HEK293 (cell line): ENCODE measurements at regions not wholly inside any gene's neighbourhood (a gene's known extent, or its start where the extent isn't known, plus 50 kb on each side); places are given as distances from the start of the nearest gene placed in this dataset.

Experiments
- CTCF ChIA-PET: fragments of 350-600 bp; formaldehyde crosslinking; extraction: SDS; loops from one replicate; lab custom pipeline; 2021; ENCODE audit warnings: antibody characterized with exemption; lab: Yijun Ruan, JAX
- POLR2A ChIA-PET: fragments of 300-600 bp; formaldehyde crosslinking; extraction: SDS; loops from one replicate; lab custom pipeline; 2020; ENCODE audit warnings: antibody characterized with exemption, inconsistent platforms; lab: Yijun Ruan, JAX
- H3K27ac ChIP-seq: fragments of 200-500 bp; sonication (Bioruptor generic); 2 replicates; pipeline ENCODE4 v1.5.1; 2014; ENCODE audit warnings: low read depth, low read length, control low read depth, inconsistent platforms; ENCODE audit errors: extremely low read depth
- H3K36me3 ChIP-seq, 2 experiments: fragments of 200-500 bp in 1 of 2; sonication (Bioruptor generic) in 1 of 2; 1 replicate in 1 of 2; 2 replicates in 1 of 2; pipeline ENCODE4 v1.5.1; 2014 to 2017; ENCODE audit warnings: inconsistent platforms in 2 of 2, low read length in 2 of 2; ENCODE audit not compliant: control insufficient read depth in 2 of 2, insufficient read depth in 1 of 2
- H3K4me1 ChIP-seq: fragments of 200-500 bp; sonication (Bioruptor generic); 2 replicates; pipeline ENCODE4 v1.5.1; 2014; ENCODE audit warnings: mild to moderate bottlenecking, low read length, inconsistent platforms; ENCODE audit not compliant: control insufficient read depth, insufficient read depth
- H3K4me3 ChIP-seq: 2 replicates; pipeline ENCODE4 v1.5.1; 2011; ENCODE audit warnings: low read depth, mild to moderate bottlenecking, control low read depth, low read length, moderate library complexity
- H3K9me3 ChIP-seq: fragments of 200-500 bp; sonication (Bioruptor generic); 2 replicates; pipeline ENCODE4 v1.5.1; 2014; ENCODE audit warnings: low read depth, low read length, inconsistent platforms; ENCODE audit not compliant: control insufficient read depth, insufficient read depth
- BCL11B ChIP-seq: fragments of 450-650 bp; formaldehyde crosslinking; IDR thresholded peaks from 2 replicates; pipeline ENCODE4 v1.5.1; 2016; ENCODE audit warnings: low read depth, missing biosample characterization, missing genetic modification characterization
- EGR2 ChIP-seq: fragments of 450-650 bp; formaldehyde crosslinking; IDR thresholded peaks from 2 replicates; pipeline ENCODE4 v1.5.1; 2016; ENCODE audit warnings: low read depth, missing biosample characterization, missing genetic modification characterization
- SP2 ChIP-seq: fragments of 450-650 bp; formaldehyde crosslinking; IDR thresholded peaks from 2 replicates; pipeline ENCODE4 v1.5.1; 2016; ENCODE audit warnings: missing biosample characterization, missing genetic modification characterization
- SP3 ChIP-seq: fragments of 450-650 bp; formaldehyde crosslinking; IDR thresholded peaks from 2 replicates; pipeline ENCODE4 v1.5.1; 2016; ENCODE audit warnings: missing biosample characterization, missing genetic modification characterization
- TCF7L2 ChIP-seq: IDR thresholded peaks from 2 replicates; pipeline ENCODE4 v1.6.1; 2011; ENCODE audit warnings: low read depth, mild to moderate bottlenecking, inconsistent platforms, low read length, moderate library complexity, borderline replicate concordance
- ZFHX2 ChIP-seq: fragments of 450-650 bp; formaldehyde crosslinking; conservative IDR thresholded peaks from 2 replicates; pipeline ENCODE4 v1.5.1; 2016; ENCODE audit warnings: missing biosample characterization, missing genetic modification characterization
- ZNF10 ChIP-seq: fragments of 450-650 bp; formaldehyde crosslinking; IDR thresholded peaks from 2 replicates; pipeline ENCODE4 v1.5.1; 2017; ENCODE audit warnings: missing biosample characterization, missing genetic modification characterization
- ZNF133 ChIP-seq: fragments of 450-650 bp; formaldehyde crosslinking; IDR thresholded peaks from 2 replicates; pipeline ENCODE4 v1.5.1; 2016; ENCODE audit warnings: missing biosample characterization, missing genetic modification characterization
- ZNF16 ChIP-seq: fragments of 450-650 bp; formaldehyde crosslinking; IDR thresholded peaks from 2 replicates; pipeline ENCODE4 v1.5.1; 2016; ENCODE audit warnings: low read depth, missing biosample characterization, missing genetic modification characterization
- ZNF248 ChIP-seq: fragments of 450-650 bp; formaldehyde crosslinking; IDR thresholded peaks from 2 replicates; pipeline ENCODE4 v1.5.1; 2017; ENCODE audit warnings: missing biosample characterization, missing genetic modification characterization
- ZNF37A ChIP-seq: fragments of 450-650 bp; IDR thresholded peaks from 2 replicates; pipeline ENCODE4 v1.5.1; 2018; ENCODE audit warnings: missing biosample characterization, missing genetic modification characterization
- ZNF48 ChIP-seq: fragments of 450-650 bp; formaldehyde crosslinking; IDR thresholded peaks from 2 replicates; pipeline ENCODE4 v1.5.1; 2016; ENCODE audit warnings: missing biosample characterization, missing genetic modification characterization
- ZNF514 ChIP-seq: fragments of 450-650 bp; formaldehyde crosslinking; IDR thresholded peaks from 2 replicates; pipeline ENCODE4 v1.5.1; 2016; ENCODE audit warnings: missing biosample characterization, missing genetic modification characterization
- ZNF791 ChIP-seq: fragments of 450-650 bp; formaldehyde crosslinking; IDR thresholded peaks from 2 replicates; pipeline ENCODE4 v1.5.1; 2016; ENCODE audit warnings: missing biosample characterization, missing genetic modification characterization
- ZNF792 ChIP-seq: fragments of 450-650 bp; formaldehyde crosslinking; IDR thresholded peaks from 2 replicates; pipeline ENCODE4 v1.5.1; 2016; ENCODE audit warnings: missing biosample characterization, missing genetic modification characterization
- TF ChIP-seq, protein P1 (sequence below): fragments of 450-650 bp; formaldehyde crosslinking; IDR thresholded peaks from 2 replicates; pipeline ENCODE4 v1.5.1; 2016; ENCODE audit warnings: missing biosample characterization, missing genetic modification characterization, low read depth
- TF ChIP-seq, protein P2 (sequence below): fragments of 450-650 bp; formaldehyde crosslinking; IDR thresholded peaks from 2 replicates; pipeline ENCODE4 v1.5.1; 2016; ENCODE audit warnings: missing biosample characterization, missing genetic modification characterization
- TF ChIP-seq, protein P3 (sequence below): fragments of 450-650 bp; formaldehyde crosslinking; conservative IDR thresholded peaks from 2 replicates; pipeline ENCODE4 v1.5.1; 2016; ENCODE audit warnings: low read depth, missing biosample characterization, missing genetic modification characterization
- TF ChIP-seq, protein P4 (sequence below): IDR thresholded peaks from 2 replicates; pipeline ENCODE4 v1.6.1; 2011; ENCODE audit warnings: mild to moderate bottlenecking, low read depth, low read length, borderline replicate concordance
- TF ChIP-seq, protein P5 (sequence below): fragments of 450-650 bp; formaldehyde crosslinking; IDR thresholded peaks from 2 replicates; pipeline ENCODE4 v1.5.1; 2016; ENCODE audit warnings: missing biosample characterization, missing genetic modification characterization, low read depth

DNA sequence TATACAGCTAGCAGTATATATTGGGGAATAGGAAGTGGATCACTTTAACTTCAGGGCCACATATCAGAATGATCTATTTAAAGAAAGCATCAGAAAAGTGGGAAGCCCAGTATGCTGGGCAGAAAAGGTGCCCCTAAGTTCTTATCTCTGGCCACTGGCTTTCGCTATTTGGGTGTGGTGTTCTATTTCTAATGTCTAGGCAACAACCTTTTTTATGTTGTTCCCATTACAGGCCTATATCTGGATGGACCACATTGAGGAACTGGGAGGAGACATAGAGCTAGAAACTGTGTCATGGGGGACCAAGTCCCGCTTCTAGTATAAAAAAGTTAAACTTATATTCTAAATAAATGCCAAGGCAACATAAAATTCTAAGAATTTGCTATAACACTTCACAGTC is 935.6 kb downstream of the PDHA2 start:
- Histone ChIP-seq H3K4me1 (no peaks in the 10 kb centered on the region), H3K9me3 (no peaks in the 10 kb centered on the region), H3K27ac (no peak overlapping the region), H3K4me3 (no peak overlapping the region), H3K36me3 (no peaks in the 10 kb centered on the region)
- TF ChIP-seq SP3 (tag by site-specific recombination): no peak
- TF ChIP-seq ZNF248: no peak
- no peak for TF ChIP-seq ZNF791 (tag by site-specific recombination)
- TF ChIP-seq ZNF792 (tag by site-specific recombination): no peak
- TF ChIP-seq ZNF16 (tag by site-specific recombination): no peak
- TF ChIP-seq TCF7L2: no peak
- no peak for TF ChIP-seq ZNF37A (tag by site-specific recombination)
- TF ChIP-seq, protein P1, sequence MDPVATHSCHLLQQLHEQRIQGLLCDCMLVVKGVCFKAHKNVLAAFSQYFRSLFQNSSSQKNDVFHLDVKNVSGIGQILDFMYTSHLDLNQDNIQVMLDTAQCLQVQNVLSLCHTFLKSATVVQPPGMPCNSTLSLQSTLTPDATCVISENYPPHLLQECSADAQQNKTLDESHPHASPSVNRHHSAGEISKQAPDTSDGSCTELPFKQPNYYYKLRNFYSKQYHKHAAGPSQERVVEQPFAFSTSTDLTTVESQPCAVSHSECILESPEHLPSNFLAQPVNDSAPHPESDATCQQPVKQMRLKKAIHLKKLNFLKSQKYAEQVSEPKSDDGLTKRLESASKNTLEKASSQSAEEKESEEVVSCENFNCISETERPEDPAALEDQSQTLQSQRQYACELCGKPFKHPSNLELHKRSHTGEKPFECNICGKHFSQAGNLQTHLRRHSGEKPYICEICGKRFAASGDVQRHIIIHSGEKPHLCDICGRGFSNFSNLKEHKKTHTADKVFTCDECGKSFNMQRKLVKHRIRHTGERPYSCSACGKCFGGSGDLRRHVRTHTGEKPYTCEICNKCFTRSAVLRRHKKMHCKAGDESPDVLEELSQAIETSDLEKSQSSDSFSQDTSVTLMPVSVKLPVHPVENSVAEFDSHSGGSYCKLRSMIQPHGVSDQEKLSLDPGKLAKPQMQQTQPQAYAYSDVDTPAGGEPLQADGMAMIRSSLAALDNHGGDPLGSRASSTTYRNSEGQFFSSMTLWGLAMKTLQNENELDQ: no peak
- no peak for TF ChIP-seq ZNF48 (tag by site-specific recombination)
- no peak for TF ChIP-seq ZNF133
- TF ChIP-seq SP2 (tag by site-specific recombination): no peak
- TF ChIP-seq ZNF514: no peak
- TF ChIP-seq ZNF10 (tag by site-specific recombination): no peak
- TF ChIP-seq BCL11B (tag by site-specific recombination): no peak
- CTCF ChIA-PET: interaction anchor here (0.9 kb wide), 1 partner anchor 246 kb away, joined by 3 read pairs; no protein-coding TSS in a partner anchor
- POLR2A ChIA-PET: no interaction called here

DNA sequence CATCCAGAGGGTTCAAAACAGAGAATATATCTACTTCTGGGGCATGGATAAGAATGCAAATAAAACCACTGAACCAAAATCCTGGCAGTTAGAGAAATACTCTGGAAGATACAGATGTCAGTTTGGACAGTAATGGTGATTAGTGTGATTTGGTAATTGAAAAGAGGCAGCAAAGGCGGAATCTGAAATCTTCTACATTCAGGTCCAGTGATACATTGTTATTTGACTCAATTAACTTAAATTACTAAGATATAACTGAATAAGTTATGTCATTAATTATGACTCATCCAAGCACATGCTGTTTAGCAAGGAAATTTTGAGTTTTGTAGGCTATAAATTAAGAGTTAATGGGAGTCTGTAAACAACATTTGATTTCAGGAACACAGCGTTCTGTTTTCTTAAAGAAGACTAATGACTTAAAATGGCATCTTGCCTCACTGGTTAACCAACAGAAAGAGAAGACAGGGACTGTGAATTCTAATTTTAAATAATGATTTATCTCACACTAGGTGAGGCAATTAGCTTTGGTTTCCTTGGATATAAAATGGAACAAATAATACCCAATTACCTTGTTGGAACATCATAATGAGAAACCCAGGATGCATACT is 937.1 kb downstream of the PDHA2 start:
- Histone ChIP-seq H3K36me3 (no peaks in the 10 kb centered on the region), H3K9me3 (no peaks in the 10 kb centered on the region), H3K4me1 (no peaks in the 10 kb centered on the region), H3K4me3 (no peak overlapping the region), H3K27ac (no peak overlapping the region)
- ChIA-PET CTCF (no interaction called here), POLR2A (no interaction called here)
- TF ChIP-seq, protein P2, sequence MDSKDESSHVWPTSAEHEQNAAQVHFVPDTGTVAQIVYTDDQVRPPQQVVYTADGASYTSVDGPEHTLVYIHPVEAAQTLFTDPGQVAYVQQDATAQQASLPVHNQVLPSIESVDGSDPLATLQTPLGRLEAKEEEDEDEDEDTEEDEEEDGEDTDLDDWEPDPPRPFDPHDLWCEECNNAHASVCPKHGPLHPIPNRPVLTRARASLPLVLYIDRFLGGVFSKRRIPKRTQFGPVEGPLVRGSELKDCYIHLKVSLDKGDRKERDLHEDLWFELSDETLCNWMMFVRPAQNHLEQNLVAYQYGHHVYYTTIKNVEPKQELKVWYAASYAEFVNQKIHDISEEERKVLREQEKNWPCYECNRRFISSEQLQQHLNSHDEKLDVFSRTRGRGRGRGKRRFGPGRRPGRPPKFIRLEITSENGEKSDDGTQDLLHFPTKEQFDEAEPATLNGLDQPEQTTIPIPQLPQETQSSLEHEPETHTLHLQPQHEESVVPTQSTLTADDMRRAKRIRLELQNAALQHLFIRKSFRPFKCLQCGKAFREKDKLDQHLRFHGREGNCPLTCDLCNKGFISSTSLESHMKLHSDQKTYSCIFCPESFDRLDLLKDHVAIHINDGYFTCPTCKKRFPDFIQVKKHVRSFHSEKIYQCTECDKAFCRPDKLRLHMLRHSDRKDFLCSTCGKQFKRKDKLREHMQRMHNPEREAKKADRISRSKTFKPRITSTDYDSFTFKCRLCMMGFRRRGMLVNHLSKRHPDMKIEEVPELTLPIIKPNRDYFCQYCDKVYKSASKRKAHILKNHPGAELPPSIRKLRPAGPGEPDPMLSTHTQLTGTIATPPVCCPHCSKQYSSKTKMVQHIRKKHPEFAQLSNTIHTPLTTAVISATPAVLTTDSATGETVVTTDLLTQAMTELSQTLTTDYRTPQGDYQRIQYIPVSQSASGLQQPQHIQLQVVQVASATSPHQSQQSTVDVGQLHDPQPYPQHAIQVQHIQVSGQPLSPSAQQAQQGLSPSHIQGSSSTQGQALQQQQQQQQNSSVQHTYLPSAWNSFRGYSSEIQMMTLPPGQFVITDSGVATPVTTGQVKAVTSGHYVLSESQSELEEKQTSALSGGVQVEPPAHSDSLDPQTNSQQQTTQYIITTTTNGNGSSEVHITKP (tag by site-specific recombination): no peak
- TF ChIP-seq ZNF16 (tag by site-specific recombination) (no peak), ZFHX2 (tag by site-specific recombination) (no peak), SP2 (tag by site-specific recombination) (no peak), EGR2 (no peak)
- TF ChIP-seq, protein P3, sequence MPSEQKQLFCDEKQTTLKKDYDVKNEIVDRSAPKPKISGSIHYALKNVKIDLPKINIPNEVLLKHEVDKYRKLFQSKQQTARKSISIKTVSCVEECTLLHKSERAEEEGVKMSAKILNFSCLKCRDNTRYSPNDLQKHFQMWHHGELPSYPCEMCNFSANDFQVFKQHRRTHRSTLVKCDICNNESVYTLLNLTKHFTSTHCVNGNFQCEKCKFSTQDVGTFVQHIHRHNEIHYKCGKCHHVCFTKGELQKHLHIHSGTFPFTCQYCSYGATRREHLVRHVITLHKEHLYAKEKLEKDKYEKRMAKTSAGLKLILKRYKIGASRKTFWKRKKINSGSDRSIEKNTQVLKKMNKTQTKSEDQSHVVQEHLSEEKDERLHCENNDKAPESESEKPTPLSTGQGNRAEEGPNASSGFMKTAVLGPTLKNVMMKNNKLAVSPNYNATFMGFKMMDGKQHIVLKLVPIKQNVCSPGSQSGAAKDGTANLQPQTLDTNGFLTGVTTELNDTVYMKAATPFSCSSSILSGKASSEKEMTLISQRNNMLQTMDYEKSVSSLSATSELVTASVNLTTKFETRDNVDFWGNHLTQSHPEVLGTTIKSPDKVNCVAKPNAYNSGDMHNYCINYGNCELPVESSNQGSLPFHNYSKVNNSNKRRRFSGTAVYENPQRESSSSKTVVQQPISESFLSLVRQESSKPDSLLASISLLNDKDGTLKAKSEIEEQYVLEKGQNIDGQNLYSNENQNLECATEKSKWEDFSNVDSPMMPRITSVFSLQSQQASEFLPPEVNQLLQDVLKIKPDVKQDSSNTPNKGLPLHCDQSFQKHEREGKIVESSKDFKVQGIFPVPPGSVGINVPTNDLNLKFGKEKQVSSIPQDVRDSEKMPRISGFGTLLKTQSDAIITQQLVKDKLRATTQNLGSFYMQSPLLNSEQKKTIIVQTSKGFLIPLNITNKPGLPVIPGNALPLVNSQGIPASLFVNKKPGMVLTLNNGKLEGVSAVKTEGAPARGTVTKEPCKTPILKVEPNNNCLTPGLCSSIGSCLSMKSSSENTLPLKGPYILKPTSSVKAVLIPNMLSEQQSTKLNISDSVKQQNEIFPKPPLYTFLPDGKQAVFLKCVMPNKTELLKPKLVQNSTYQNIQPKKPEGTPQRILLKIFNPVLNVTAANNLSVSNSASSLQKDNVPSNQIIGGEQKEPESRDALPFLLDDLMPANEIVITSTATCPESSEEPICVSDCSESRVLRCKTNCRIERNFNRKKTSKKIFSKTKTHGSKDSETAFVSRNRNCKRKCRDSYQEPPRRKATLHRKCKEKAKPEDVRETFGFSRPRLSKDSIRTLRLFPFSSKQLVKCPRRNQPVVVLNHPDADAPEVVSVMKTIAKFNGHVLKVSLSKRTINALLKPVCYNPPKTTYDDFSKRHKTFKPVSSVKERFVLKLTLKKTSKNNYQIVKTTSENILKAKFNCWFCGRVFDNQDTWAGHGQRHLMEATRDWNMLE (tag by site-specific recombination): no peak
- TF ChIP-seq, protein P4, sequence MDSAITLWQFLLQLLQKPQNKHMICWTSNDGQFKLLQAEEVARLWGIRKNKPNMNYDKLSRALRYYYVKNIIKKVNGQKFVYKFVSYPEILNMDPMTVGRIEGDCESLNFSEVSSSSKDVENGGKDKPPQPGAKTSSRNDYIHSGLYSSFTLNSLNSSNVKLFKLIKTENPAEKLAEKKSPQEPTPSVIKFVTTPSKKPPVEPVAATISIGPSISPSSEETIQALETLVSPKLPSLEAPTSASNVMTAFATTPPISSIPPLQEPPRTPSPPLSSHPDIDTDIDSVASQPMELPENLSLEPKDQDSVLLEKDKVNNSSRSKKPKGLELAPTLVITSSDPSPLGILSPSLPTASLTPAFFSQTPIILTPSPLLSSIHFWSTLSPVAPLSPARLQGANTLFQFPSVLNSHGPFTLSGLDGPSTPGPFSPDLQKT: no peak
- TF ChIP-seq, protein P5, sequence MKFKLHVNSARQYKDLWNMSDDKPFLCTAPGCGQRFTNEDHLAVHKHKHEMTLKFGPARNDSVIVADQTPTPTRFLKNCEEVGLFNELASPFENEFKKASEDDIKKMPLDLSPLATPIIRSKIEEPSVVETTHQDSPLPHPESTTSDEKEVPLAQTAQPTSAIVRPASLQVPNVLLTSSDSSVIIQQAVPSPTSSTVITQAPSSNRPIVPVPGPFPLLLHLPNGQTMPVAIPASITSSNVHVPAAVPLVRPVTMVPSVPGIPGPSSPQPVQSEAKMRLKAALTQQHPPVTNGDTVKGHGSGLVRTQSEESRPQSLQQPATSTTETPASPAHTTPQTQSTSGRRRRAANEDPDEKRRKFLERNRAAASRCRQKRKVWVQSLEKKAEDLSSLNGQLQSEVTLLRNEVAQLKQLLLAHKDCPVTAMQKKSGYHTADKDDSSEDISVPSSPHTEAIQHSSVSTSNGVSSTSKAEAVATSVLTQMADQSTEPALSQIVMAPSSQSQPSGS (tag by site-specific recombination): no peak
